ENCODE measurements at regions not wholly inside any gene's neighbourhood (a gene's known extent, or its start where the extent isn't known, plus 50 kb on each side); places are given as distances from the start of the nearest gene placed in this dataset.

GRCh38 chr9:73347720-73348119 lies 196.1 kb downstream of the ANXA1 start:
- no peak for TF ChIP-seq CTCF (IDR thresholded peaks at IDR 0.05)
- no peak for TF ChIP-seq POLR2A (IDR thresholded peaks at IDR 0.05)

Measured in body of pancreas (tissue), 4 donors.